Endothelial cell of umbilical vein (primary cell): ENCODE measurements at regions not wholly inside any gene's neighbourhood (a gene's known extent, or its start where the extent isn't known, plus 50 kb on each side); places are given as distances from the start of the nearest gene placed in this dataset.

Experiments
- CTCF ChIP-seq, 2 donors: IDR thresholded peaks; 1 replicate in 1 of 2; 2 replicates in 1 of 2; pipeline ENCODE4 v1.5.1; 2011; ENCODE audit warnings: low read length in 2 of 2, mild to moderate bottlenecking in 2 of 2, moderate library complexity in 2 of 2, control low read depth in 1 of 2, inconsistent platforms in 1 of 2, low read depth in 1 of 2; ENCODE audit not compliant: insufficient read depth in 1 of 2; ENCODE audit errors: extremely low read depth in 1 of 2
- EZH2 ChIP-seq: IDR thresholded peaks from 2 replicates; pipeline ENCODE4 v1.6.1; 2012; ENCODE audit warnings: borderline replicate concordance, low read depth, mild to moderate bottlenecking, moderate library complexity, low read length, inconsistent platforms; ENCODE audit not compliant: severe bottlenecking
- GATA2 ChIP-seq: IDR thresholded peaks from 2 replicates; pipeline ENCODE4 v1.7.0; 2011; ENCODE audit warnings: low read depth, mild to moderate bottlenecking, moderate library complexity, mixed read lengths, low read length; ENCODE audit not compliant: insufficient read length, insufficient read depth
- JUN ChIP-seq: IDR thresholded peaks from 2 replicates; pipeline ENCODE4 v1.6.1; 2011; ENCODE audit warnings: borderline replicate concordance, low read depth; ENCODE audit not compliant: insufficient read length, insufficient read depth
- MAX ChIP-seq: IDR thresholded peaks from 2 replicates; pipeline ENCODE4 v1.6.1; 2011; ENCODE audit not compliant: insufficient read depth, insufficient read length
- MYC ChIP-seq: IDR thresholded peaks from one replicate; pipeline ENCODE4 v1.6.1; 2011; ENCODE audit warnings: mild to moderate bottlenecking, low read depth, low read length
- POLR2A ChIP-seq: IDR thresholded peaks from 2 replicates; pipeline ENCODE4 v1.6.1; 2012; ENCODE audit warnings: low read depth, mild to moderate bottlenecking, control low read depth, low read length

GRCh38 chr5:72721844-72722243 is 94.6 kb upstream of the TNPO1 start:
- TF ChIP-seq CTCF (IDR thresholded peaks at IDR 0.05; ENCODE audit: extremely low read depth in 1 of 2, insufficient read depth in 1 of 2, low read depth in 1 of 2, low read length in 2 of 2) = no peak
- no peak for TF ChIP-seq JUN
- no peak for TF ChIP-seq GATA2
- no peak for TF ChIP-seq MAX
- TF ChIP-seq POLR2A = no peak
- no peak for TF ChIP-seq MYC
- no peak for TF ChIP-seq EZH2
